Nephron progenitor cell (in vitro differentiated cells): ENCODE measurements at regions not wholly inside any gene's neighbourhood (a gene's known extent, or its start where the extent isn't known, plus 50 kb on each side); places are given as distances from the start of the nearest gene placed in this dataset.

Experiments used
- DNase-seq: peaks from one replicate; pipeline ENCODE4 v3.0.0; 2021
- H3K27ac Mint-ChIP-seq: 2 replicates; pipeline ENCODE4 v1.8.0; 2021; ENCODE audit warnings: mild to moderate bottlenecking, moderate library complexity, mixed read lengths
- H3K27me3 Mint-ChIP-seq: 2 replicates; pipeline ENCODE4 v1.8.0; 2021; ENCODE audit warnings: mild to moderate bottlenecking, low read depth, mixed read lengths; ENCODE audit not compliant: poor library complexity
- H3K36me3 Mint-ChIP-seq: 2 replicates; pipeline ENCODE4 v1.8.0; 2021; ENCODE audit warnings: low read depth, mixed read lengths
- H3K4me1 Mint-ChIP-seq: 2 replicates; pipeline ENCODE4 v1.8.0; 2021; ENCODE audit warnings: mixed read lengths
- H3K4me3 Mint-ChIP-seq: 2 replicates; pipeline ENCODE4 v1.8.0; 2021; ENCODE audit warnings: mild to moderate bottlenecking, moderate library complexity, mixed read lengths
- H3K9me3 Mint-ChIP-seq: 2 replicates; pipeline ENCODE4 v1.8.0; 2021; ENCODE audit warnings: mild to moderate bottlenecking, moderate library complexity, mixed read lengths
- CTCF ChIP-seq: fragments of 200-600 bp; sonication (generic); IDR thresholded peaks from 2 replicates; pipeline ENCODE4 v1.5.0; 2021; ENCODE audit warnings: antibody characterized with exemption

GRCh38 chr7:46847126-46847525 is 734.8 kb downstream of the TNS3 start:
- Mint-ChIP-seq H3K27ac (no peak overlapping the region), H3K36me3 (peaks cover 7% of the 10 kb centered on the region), H3K9me3 (peaks cover 4% of the 10 kb centered on the region), H3K27me3 (no peaks in the 10 kb centered on the region), H3K4me3 (no peak overlapping the region), H3K4me1 (peaks cover 4% of the 10 kb centered on the region)
- TF ChIP-seq CTCF: no peak
- DNase-seq: no peak

DNA sequence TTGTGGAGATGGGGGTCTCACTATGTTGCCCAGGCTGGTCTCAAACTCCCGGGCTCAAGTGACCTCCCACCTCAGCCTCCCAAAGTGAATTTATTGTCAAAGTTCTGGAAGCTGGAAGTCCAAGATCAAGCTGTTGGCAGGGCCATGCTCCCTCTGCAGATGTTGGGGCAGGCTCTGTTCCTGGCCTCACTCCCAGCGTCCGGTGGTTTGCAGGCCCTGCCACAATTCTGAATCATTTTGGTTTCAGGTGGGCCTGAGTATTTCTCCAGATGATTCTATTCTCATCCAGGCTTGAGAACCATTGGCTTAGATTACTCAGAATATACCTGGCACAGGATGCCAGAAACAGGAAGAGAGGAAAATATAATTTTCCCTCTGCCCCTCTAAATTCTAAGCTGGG is 737.4 kb downstream of the TNS3 start:
- peaks cover 7% of the 10 kb centered on the region for H3K36me3 Mint-ChIP-seq
- no peak overlapping the region for H3K27ac Mint-ChIP-seq
- DNase-seq: no peak

DNA sequence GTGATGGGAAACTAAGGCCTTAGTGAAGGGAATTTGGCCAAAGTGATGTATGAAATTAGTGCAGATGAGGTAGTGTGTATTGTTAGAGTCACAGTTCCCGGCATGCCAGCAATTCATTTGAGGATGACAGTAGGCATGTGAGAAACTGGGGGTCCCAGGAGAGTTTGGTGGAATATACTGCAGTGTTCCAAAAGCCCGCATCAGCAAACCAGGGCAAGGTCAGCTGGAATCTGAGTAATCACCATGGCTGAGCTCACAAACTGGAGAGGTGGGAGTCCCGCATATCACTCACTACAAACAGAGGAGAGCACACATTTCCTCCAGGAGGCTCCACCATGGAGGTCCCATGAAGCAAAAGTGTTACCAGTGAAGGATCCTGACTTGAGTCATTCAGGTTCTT is 740.7 kb downstream of the TNS3 start:
- Mint-ChIP-seq H3K9me3 (peaks cover 6% of the 10 kb centered on the region), H3K27ac (peak overlapping the region; percentile 70), H3K27me3 (no peaks in the 10 kb centered on the region), H3K36me3 (peaks cover 4% of the 10 kb centered on the region), H3K4me1 (peaks cover 16% of the 10 kb centered on the region), H3K4me3 (no peak overlapping the region)
- no peak for TF ChIP-seq CTCF
- no peak for DNase-seq

More for the DNA sequence above, 737.4 kb downstream of the TNS3 start:
- no peak overlapping the region for H3K4me3 Mint-ChIP-seq
- no peak for TF ChIP-seq CTCF
- H3K4me1 Mint-ChIP-seq: peaks cover 16% of the 10 kb centered on the region
- H3K27me3 Mint-ChIP-seq: no peaks in the 10 kb centered on the region
- H3K9me3 Mint-ChIP-seq: peaks cover 4% of the 10 kb centered on the region

DNA sequence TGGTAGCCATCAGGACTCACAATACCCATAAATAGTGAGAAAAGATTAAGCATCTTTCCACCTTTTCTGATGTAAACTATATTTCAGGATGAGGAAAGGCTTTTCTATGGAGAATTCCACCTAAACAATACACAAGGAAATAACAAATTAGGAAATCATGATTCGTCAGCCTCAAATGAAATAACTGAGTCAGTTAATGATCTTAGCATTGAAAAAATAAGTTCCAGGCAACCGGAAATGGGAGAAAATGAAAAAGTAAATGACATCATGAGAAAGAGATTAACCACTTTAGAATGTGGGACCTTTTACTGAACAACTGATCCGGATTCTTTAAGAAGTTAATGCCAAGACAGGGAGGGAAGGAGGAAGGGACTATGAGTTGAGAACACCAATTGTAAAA is 742.3 kb downstream of the TNS3 start:
- H3K4me3 Mint-ChIP-seq: no peak overlapping the region
- DNase-seq: no peak
- peaks cover 16% of the 10 kb centered on the region for H3K4me1 Mint-ChIP-seq
- no peak for TF ChIP-seq CTCF
- H3K27me3 Mint-ChIP-seq: no peaks in the 10 kb centered on the region
- no peaks in the 10 kb centered on the region for H3K36me3 Mint-ChIP-seq
- peaks cover 11% of the 10 kb centered on the region for H3K9me3 Mint-ChIP-seq
- H3K27ac Mint-ChIP-seq: no peak overlapping the region

DNA sequence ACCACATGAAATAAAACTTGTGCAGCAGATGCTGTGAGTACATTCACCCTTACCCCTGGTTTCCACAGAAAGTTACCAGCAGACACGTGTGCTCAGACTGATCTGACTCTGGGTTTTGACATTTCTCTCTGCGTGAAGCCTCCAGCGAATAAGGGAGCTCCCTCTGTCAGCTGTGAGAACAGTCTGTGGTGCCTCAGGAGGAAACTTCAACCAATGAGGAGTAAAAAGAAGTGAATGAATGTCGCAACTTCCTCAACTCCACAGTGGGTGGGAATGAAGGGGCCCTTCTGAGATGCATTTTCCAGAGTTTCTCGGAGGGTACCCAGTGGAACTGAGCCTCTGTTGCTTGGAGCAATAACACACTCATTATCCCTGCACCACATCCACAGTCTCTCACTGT is 743.4 kb downstream of the TNS3 start:
- peaks cover 16% of the 10 kb centered on the region for H3K4me1 Mint-ChIP-seq
- no peak overlapping the region for H3K27ac Mint-ChIP-seq
- no peak overlapping the region for H3K4me3 Mint-ChIP-seq
- peaks cover 11% of the 10 kb centered on the region for H3K9me3 Mint-ChIP-seq
- DNase-seq: no peak
- no peak for TF ChIP-seq CTCF
- no peaks in the 10 kb centered on the region for H3K36me3 Mint-ChIP-seq
- no peaks in the 10 kb centered on the region for H3K27me3 Mint-ChIP-seq

GRCh38 chr7:46835556-46835955 is 746.4 kb downstream of the TNS3 start:
- Mint-ChIP-seq H3K9me3 (peaks cover 7% of the 10 kb centered on the region), H3K4me3 (no peak overlapping the region), H3K27me3 (no peaks in the 10 kb centered on the region), H3K27ac (no peak overlapping the region), H3K36me3 (no peaks in the 10 kb centered on the region), H3K4me1 (no peaks in the 10 kb centered on the region)
- TF ChIP-seq CTCF: no peak
- no peak for DNase-seq
